WTC11 (cell line): ENCODE measurements at regions not wholly inside any gene's neighbourhood (a gene's known extent, or its start where the extent isn't known, plus 50 kb on each side); places are given as distances from the start of the nearest gene placed in this dataset.

Experiments
- ATAC-seq: fragments of 200-7000 bp; cut with Tn5 transposase; 2 replicates; pipeline ENCODE4 v1.10.0; 2021; ENCODE audit warnings: mild to moderate bottlenecking, moderate library complexity
- CTCF ChIA-PET: fragments of 300-600 bp; sonication (Branson Sonifier 250); formaldehyde crosslinking; loops from one replicate; lab custom pipeline; 2021; ENCODE audit warnings: antibody characterized with exemption; lab: Charles Lee
- POLR2A ChIA-PET: fragments of 350-600 bp; sonication (Branson Sonifier 250); formaldehyde crosslinking; loops from one replicate; lab custom pipeline; 2021; ENCODE audit warnings: antibody characterized with exemption; lab: Charles Lee
- DNase-seq: peaks from one replicate; pipeline ENCODE4 v3.0.0; 2021; ENCODE audit warnings: low spot score
- H3K27ac Mint-ChIP-seq: 2 replicates; pipeline ENCODE4 v1.8.0; 2021; ENCODE audit warnings: mixed read lengths
- H3K27me3 Mint-ChIP-seq: 2 replicates; pipeline ENCODE4 v1.8.0; 2021; ENCODE audit warnings: low read depth, mild to moderate bottlenecking, moderate library complexity, mixed read lengths
- H3K36me3 Mint-ChIP-seq: 2 replicates; pipeline ENCODE4 v1.8.0; 2021; ENCODE audit warnings: mixed read lengths
- H3K4me1 Mint-ChIP-seq: 2 replicates; pipeline ENCODE4 v1.8.0; 2022; ENCODE audit warnings: mixed read lengths
- H3K4me3 Mint-ChIP-seq: 2 replicates; pipeline ENCODE4 v1.8.0; 2021; ENCODE audit warnings: mild to moderate bottlenecking, moderate library complexity, mixed read lengths
- H3K9me3 Mint-ChIP-seq: 2 replicates; pipeline ENCODE4 v1.8.0; 2021; ENCODE audit warnings: mixed read lengths
- FOXK1 ChIP-seq: sonication (generic); formaldehyde crosslinking; IDR thresholded peaks from 2 replicates; pipeline ENCODE4 v1.8.0; 2022; ENCODE audit warnings: mild to moderate bottlenecking, moderate library complexity, missing genetic modification reagents
- GABPB1 ChIP-seq: sonication (generic); formaldehyde crosslinking; IDR thresholded peaks from 2 replicates; pipeline ENCODE4 v1.8.1; 2023; ENCODE audit warnings: mild to moderate bottlenecking, missing genetic modification reagents
- GRHL2 ChIP-seq: fragments of 250-450 bp; sonication (Bioruptor Pico); IDR thresholded peaks from 2 replicates; pipeline ENCODE4 v1.8.0; 2022; ENCODE audit warnings: mild to moderate bottlenecking, moderate library complexity; ENCODE audit not compliant: insufficient replicate concordance, severe bottlenecking
- NR3C1 ChIP-seq: sonication (generic); formaldehyde crosslinking; conservative IDR thresholded peaks from 2 replicates; pipeline ENCODE4 v1.8.1; 2023; ENCODE audit warnings: low read depth, mild to moderate bottlenecking, missing genetic modification reagents
- SMAD3 ChIP-seq: sonication (generic); formaldehyde crosslinking; IDR thresholded peaks from 2 replicates; pipeline ENCODE4 v1.8.0; 2022; ENCODE audit warnings: missing genetic modification reagents, mild to moderate bottlenecking, borderline replicate concordance
- SMAD4 ChIP-seq: sonication (generic); formaldehyde crosslinking; IDR thresholded peaks from 2 replicates; pipeline ENCODE4 v1.8.0; 2022; ENCODE audit warnings: mild to moderate bottlenecking, missing genetic modification reagents
- TCF7 ChIP-seq: sonication (generic); formaldehyde crosslinking; IDR thresholded peaks from 2 replicates; pipeline ENCODE4 v1.8.0; 2022; ENCODE audit warnings: mild to moderate bottlenecking, low read depth, missing genetic modification reagents, moderate library complexity
- TEAD1 ChIP-seq: sonication (generic); formaldehyde crosslinking; IDR thresholded peaks from 2 replicates; pipeline ENCODE4 v1.8.0; 2022; ENCODE audit warnings: mild to moderate bottlenecking, missing genetic modification reagents
- ZBTB21 ChIP-seq: sonication (generic); formaldehyde crosslinking; IDR thresholded peaks from 2 replicates; pipeline ENCODE4 v1.8.1; 2023; ENCODE audit warnings: mild to moderate bottlenecking, missing genetic modification reagents, borderline replicate concordance
- ZNF121 ChIP-seq: sonication (generic); formaldehyde crosslinking; IDR thresholded peaks from 2 replicates; pipeline ENCODE4 v1.8.0; 2023; ENCODE audit warnings: missing genetic modification reagents
- ZNF396 ChIP-seq: fragments of 250-450 bp; sonication (Bioruptor Pico); IDR thresholded peaks from 2 replicates; pipeline ENCODE4 v1.8.0; 2021; ENCODE audit warnings: mild to moderate bottlenecking, moderate library complexity, borderline replicate concordance
- TF ChIP-seq, protein P1 (sequence below): sonication (generic); formaldehyde crosslinking; IDR thresholded peaks from 2 replicates; pipeline ENCODE4 v1.8.0; 2023; ENCODE audit warnings: missing genetic modification reagents, mild to moderate bottlenecking, borderline replicate concordance
- TF ChIP-seq, protein P2 (sequence below): sonication (generic); formaldehyde crosslinking; IDR thresholded peaks from 2 replicates; pipeline ENCODE4 v1.8.0; 2022; ENCODE audit warnings: mild to moderate bottlenecking, missing genetic modification reagents
- TF ChIP-seq, protein P3 (sequence below): sonication (generic); formaldehyde crosslinking; IDR thresholded peaks from 2 replicates; pipeline ENCODE4 v1.8.0; 2023; ENCODE audit warnings: mild to moderate bottlenecking, missing genetic modification reagents
- TF ChIP-seq, protein P4 (sequence below): fragments of 250-450 bp; sonication (Bioruptor Pico); IDR thresholded peaks from 2 replicates; pipeline ENCODE4 v1.8.0; 2021; ENCODE audit warnings: mild to moderate bottlenecking
- TF ChIP-seq, protein P5 (sequence below): fragments of 250-450 bp; sonication (Bioruptor Pico); IDR thresholded peaks from 2 replicates; pipeline ENCODE4 v2.1.2; 2022; ENCODE audit warnings: mild to moderate bottlenecking, moderate library complexity
- TF ChIP-seq, protein P6 (sequence below): sonication (generic); formaldehyde crosslinking; conservative IDR thresholded peaks from 2 replicates; pipeline ENCODE4 v1.8.1; 2022; ENCODE audit warnings: mild to moderate bottlenecking, missing genetic modification reagents
- TF ChIP-seq, protein P7 (sequence below): sonication (generic); formaldehyde crosslinking; conservative IDR thresholded peaks from 2 replicates; pipeline ENCODE4 v1.8.1; 2023; ENCODE audit warnings: mild to moderate bottlenecking, low read depth, missing genetic modification reagents, moderate library complexity
- TF ChIP-seq, protein P8 (sequence below): sonication (generic); formaldehyde crosslinking; IDR thresholded peaks from 2 replicates; pipeline ENCODE4 v1.8.1; 2022; ENCODE audit warnings: mild to moderate bottlenecking, moderate library complexity, missing genetic modification reagents

DNA sequence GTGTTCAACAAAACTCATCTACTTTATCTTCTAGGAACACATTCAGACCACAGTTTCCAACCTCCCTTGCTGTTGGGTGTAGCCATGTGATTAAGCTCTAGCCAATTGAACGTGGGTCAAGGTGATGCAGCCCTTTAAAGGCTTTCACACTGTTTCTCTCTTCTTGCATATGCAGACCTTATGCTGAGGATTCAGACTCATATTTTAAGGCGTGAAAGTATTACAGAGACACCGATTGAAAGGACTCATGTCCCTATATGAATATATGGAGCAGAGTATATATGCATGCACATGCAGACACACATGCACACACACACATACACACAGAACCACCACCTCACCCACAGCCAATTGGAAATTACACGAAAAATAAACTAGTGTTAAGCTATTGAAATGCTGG lies 214.3 kb upstream of the NR5A2 start (continued):
- TF ChIP-seq, protein P1, sequence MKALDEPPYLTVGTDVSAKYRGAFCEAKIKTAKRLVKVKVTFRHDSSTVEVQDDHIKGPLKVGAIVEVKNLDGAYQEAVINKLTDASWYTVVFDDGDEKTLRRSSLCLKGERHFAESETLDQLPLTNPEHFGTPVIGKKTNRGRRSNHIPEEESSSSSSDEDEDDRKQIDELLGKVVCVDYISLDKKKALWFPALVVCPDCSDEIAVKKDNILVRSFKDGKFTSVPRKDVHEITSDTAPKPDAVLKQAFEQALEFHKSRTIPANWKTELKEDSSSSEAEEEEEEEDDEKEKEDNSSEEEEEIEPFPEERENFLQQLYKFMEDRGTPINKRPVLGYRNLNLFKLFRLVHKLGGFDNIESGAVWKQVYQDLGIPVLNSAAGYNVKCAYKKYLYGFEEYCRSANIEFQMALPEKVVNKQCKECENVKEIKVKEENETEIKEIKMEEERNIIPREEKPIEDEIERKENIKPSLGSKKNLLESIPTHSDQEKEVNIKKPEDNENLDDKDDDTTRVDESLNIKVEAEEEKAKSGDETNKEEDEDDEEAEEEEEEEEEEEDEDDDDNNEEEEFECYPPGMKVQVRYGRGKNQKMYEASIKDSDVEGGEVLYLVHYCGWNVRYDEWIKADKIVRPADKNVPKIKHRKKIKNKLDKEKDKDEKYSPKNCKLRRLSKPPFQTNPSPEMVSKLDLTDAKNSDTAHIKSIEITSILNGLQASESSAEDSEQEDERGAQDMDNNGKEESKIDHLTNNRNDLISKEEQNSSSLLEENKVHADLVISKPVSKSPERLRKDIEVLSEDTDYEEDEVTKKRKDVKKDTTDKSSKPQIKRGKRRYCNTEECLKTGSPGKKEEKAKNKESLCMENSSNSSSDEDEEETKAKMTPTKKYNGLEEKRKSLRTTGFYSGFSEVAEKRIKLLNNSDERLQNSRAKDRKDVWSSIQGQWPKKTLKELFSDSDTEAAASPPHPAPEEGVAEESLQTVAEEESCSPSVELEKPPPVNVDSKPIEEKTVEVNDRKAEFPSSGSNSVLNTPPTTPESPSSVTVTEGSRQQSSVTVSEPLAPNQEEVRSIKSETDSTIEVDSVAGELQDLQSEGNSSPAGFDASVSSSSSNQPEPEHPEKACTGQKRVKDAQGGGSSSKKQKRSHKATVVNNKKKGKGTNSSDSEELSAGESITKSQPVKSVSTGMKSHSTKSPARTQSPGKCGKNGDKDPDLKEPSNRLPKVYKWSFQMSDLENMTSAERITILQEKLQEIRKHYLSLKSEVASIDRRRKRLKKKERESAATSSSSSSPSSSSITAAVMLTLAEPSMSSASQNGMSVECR (CRISPR knock-in tag) = no peak
- TF ChIP-seq, protein P2, sequence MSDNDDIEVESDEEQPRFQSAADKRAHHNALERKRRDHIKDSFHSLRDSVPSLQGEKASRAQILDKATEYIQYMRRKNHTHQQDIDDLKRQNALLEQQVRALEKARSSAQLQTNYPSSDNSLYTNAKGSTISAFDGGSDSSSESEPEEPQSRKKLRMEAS = no peak
- TF ChIP-seq GABPB1 (no peak), SMAD4 (CRISPR knock-in tag) (no peak), SMAD3 (CRISPR knock-in tag) (no peak), GRHL2 (CRISPR knock-in tag) (no peak), TEAD1 (CRISPR knock-in tag) (no peak), ZNF121 (no peak), ZBTB21 (no peak), TCF7 (CRISPR knock-in tag) (no peak), ZNF396 (no peak)
- TF ChIP-seq, protein P3, sequence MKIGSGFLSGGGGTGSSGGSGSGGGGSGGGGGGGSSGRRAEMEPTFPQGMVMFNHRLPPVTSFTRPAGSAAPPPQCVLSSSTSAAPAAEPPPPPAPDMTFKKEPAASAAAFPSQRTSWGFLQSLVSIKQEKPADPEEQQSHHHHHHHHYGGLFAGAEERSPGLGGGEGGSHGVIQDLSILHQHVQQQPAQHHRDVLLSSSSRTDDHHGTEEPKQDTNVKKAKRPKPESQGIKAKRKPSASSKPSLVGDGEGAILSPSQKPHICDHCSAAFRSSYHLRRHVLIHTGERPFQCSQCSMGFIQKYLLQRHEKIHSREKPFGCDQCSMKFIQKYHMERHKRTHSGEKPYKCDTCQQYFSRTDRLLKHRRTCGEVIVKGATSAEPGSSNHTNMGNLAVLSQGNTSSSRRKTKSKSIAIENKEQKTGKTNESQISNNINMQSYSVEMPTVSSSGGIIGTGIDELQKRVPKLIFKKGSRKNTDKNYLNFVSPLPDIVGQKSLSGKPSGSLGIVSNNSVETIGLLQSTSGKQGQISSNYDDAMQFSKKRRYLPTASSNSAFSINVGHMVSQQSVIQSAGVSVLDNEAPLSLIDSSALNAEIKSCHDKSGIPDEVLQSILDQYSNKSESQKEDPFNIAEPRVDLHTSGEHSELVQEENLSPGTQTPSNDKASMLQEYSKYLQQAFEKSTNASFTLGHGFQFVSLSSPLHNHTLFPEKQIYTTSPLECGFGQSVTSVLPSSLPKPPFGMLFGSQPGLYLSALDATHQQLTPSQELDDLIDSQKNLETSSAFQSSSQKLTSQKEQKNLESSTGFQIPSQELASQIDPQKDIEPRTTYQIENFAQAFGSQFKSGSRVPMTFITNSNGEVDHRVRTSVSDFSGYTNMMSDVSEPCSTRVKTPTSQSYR (CRISPR knock-in tag) = no peak
- TF ChIP-seq, protein P4, sequence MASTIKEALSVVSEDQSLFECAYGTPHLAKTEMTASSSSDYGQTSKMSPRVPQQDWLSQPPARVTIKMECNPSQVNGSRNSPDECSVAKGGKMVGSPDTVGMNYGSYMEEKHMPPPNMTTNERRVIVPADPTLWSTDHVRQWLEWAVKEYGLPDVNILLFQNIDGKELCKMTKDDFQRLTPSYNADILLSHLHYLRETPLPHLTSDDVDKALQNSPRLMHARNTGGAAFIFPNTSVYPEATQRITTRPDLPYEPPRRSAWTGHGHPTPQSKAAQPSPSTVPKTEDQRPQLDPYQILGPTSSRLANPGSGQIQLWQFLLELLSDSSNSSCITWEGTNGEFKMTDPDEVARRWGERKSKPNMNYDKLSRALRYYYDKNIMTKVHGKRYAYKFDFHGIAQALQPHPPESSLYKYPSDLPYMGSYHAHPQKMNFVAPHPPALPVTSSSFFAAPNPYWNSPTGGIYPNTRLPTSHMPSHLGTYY (CRISPR knock-in tag) = no peak
- TF ChIP-seq, protein P5, sequence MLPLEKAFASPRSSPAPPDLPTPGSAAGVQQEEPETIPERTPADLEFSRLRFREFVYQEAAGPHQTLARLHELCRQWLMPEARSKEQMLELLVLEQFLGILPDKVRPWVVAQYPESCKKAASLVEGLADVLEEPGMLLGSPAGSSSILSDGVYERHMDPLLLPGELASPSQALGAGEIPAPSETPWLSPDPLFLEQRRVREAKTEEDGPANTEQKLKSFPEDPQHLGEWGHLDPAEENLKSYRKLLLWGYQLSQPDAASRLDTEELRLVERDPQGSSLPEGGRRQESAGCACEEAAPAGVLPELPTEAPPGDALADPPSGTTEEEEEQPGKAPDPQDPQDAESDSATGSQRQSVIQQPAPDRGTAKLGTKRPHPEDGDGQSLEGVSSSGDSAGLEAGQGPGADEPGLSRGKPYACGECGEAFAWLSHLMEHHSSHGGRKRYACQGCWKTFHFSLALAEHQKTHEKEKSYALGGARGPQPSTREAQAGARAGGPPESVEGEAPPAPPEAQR (CRISPR knock-in tag) = no peak
- TF ChIP-seq, protein P6, sequence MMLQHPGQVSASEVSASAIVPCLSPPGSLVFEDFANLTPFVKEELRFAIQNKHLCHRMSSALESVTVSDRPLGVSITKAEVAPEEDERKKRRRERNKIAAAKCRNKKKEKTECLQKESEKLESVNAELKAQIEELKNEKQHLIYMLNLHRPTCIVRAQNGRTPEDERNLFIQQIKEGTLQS (CRISPR knock-in tag) = no peak

DNA sequence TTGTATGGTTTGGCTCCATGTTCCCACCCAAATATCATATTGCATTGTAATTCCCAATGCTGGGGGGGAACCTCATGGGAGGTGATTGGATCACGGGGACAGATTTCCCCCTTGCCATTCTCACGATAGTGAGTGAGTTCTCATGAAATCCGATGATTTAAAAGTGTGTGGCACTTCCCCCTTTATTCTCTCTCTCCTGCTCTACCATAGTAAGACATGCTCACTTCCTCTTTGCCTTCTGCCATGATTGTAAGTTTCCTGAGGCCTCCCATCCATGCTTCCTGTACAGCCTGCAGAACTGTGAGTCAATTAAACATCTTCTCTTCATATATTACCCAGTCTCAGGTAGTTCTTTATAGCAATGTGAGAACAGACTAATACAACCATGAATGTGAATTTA lies 211.6 kb upstream of the NR5A2 start:
- peaks cover 6% of the 10 kb centered on the region; the same call in 1 of the 2 replicates for H3K9me3 Mint-ChIP-seq
- ChIA-PET CTCF (no interaction called here), POLR2A (no interaction called here)
- ATAC-seq = no peak
- H3K36me3 Mint-ChIP-seq = no peaks in the 10 kb centered on the region
- no peak overlapping the region for H3K27ac Mint-ChIP-seq
- H3K4me1 Mint-ChIP-seq = peaks cover 14% of the 10 kb centered on the region
- H3K27me3 Mint-ChIP-seq = no peaks in the 10 kb centered on the region
- no peak overlapping the region for H3K4me3 Mint-ChIP-seq
- no peak for DNase-seq
- TF ChIP-seq FOXK1 (CRISPR knock-in tag) (no peak), NR3C1 (no peak)
- TF ChIP-seq, protein P3 (CRISPR knock-in tag) = no peak
- TF ChIP-seq, protein P7, sequence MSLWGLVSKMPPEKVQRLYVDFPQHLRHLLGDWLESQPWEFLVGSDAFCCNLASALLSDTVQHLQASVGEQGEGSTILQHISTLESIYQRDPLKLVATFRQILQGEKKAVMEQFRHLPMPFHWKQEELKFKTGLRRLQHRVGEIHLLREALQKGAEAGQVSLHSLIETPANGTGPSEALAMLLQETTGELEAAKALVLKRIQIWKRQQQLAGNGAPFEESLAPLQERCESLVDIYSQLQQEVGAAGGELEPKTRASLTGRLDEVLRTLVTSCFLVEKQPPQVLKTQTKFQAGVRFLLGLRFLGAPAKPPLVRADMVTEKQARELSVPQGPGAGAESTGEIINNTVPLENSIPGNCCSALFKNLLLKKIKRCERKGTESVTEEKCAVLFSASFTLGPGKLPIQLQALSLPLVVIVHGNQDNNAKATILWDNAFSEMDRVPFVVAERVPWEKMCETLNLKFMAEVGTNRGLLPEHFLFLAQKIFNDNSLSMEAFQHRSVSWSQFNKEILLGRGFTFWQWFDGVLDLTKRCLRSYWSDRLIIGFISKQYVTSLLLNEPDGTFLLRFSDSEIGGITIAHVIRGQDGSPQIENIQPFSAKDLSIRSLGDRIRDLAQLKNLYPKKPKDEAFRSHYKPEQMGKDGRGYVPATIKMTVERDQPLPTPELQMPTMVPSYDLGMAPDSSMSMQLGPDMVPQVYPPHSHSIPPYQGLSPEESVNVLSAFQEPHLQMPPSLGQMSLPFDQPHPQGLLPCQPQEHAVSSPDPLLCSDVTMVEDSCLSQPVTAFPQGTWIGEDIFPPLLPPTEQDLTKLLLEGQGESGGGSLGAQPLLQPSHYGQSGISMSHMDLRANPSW (CRISPR knock-in tag) = no peak
- TF ChIP-seq, protein P8, sequence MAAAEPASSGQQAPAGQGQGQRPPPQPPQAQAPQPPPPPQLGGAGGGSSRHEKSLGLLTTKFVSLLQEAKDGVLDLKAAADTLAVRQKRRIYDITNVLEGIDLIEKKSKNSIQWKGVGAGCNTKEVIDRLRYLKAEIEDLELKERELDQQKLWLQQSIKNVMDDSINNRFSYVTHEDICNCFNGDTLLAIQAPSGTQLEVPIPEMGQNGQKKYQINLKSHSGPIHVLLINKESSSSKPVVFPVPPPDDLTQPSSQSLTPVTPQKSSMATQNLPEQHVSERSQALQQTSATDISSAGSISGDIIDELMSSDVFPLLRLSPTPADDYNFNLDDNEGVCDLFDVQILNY (CRISPR knock-in tag) = no peak
